Smooth muscle cell of the brain vasculature (primary cell): ENCODE measurements at regions not wholly inside any gene's neighbourhood (a gene's known extent, or its start where the extent isn't known, plus 50 kb on each side); places are given as distances from the start of the nearest gene placed in this dataset.

ENCODE experiments used
- DNase-seq: peaks from one replicate; pipeline ENCODE4 v3.0.0-alpha.2; 2012; ENCODE audit warnings: low read depth, low spot score

DNA sequence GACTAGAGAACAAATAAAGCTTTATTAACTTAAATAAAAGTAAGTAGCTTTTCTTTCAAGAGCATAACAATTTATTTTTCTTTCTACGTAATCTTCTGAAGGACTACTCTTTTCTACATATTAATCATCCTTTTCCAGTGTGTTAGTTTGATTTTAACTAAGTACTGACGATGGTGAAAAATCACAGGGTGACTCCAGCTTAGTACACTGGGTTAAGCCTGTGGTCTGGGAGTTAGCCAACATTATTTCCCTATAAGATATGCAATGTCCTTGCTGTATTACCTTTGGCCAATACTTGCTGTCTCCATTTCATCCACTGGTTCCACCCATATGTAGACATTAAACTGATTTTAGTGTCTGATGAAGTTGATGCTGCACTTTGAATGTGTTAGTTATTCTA, 508.6 kb upstream of the SUCLG2 start:
- no peak for DNase-seq

GRCh38 chr3:68162644-68163043, 508.2 kb upstream of the SUCLG2 start:
- no peak for DNase-seq

- no peak for DNase-seq
Observed at GRCh38 chr3:68151359-68151758, 496.9 kb upstream of the SUCLG2 start.

GRCh38 chr3:68148447-68148846, 494.0 kb upstream of the SUCLG2 start:
- no peak for DNase-seq

DNA sequence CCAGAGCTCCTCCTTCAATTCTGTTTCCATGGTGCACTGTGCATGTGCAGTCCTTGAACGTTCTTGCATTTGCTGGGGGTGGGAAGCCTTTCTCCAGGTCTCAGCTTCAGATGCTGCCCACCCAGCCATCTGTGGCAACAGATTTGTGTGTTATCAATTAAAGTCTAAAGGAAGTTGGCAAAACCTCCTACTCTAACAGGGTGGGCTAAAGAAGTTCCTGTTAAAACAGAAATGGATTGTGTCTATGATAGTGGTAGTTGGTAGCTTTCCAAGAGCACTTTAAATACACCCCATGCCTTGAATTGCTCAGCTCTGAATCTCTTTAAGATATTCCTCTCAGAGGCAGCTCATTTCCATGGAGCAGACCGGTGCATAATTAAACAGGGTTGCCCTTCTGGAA, 488.0 kb upstream of the SUCLG2 start:
- DNase-seq: no peak

GRCh38 chr3:68139897-68140296, 485.5 kb upstream of the SUCLG2 start:
- DNase-seq: no peak

- DNase-seq: no peak
Observed at GRCh38 chr3:68136411-68136810, 482.0 kb upstream of the SUCLG2 start.

DNA sequence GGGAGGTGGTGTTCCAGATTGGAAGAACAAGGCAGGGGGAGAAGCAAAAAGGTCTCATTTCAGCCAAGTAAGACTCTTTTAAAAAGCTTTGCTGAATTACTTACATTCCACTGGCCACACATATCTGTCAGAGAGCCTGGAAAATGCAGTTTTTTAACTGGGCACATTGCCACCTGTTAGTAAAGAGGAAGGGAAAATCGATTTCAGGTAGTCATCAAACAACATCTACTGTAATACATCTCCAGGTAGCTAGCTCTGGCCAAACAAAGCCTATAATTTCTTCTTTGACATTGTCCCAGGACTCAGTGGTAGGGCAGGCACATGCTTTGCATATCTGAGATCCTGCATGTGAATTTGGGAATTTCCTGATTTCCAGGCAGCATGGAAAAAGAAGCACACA, 480.7 kb upstream of the SUCLG2 start:
- DNase-seq: no peak

- DNase-seq: no peak
Observed at GRCh38 chr3:68129065-68129464, 474.7 kb upstream of the SUCLG2 start.

GRCh38 chr3:68123231-68123630, 468.8 kb upstream of the SUCLG2 start:
- DNase-seq: no peak

DNA sequence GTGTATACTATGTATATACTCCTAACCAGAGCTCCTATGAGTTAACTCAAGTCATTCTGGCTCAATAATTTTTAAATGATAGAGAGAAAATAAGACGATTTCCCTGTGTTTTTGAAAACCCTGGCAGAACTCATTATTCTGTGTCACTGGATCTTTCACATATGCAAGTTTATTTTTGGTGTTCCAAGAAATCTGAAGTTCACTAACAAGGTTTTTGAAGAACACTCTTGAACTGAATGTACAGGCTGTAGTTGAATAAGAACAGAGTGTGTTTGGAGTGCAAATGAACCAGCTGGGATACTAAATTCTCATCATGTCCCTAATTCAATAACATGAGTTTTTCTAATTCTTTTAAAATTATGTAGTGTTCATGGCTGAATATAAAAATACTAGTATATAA, 466.9 kb upstream of the SUCLG2 start:
- no peak for DNase-seq

GRCh38 chr3:68116580-68116979, 462.2 kb upstream of the SUCLG2 start:
- DNase-seq: no peak

- no peak for DNase-seq
Observed at GRCh38 chr3:68103811-68104210, 449.4 kb upstream of the SUCLG2 start.

- no peak for DNase-seq
Observed at GRCh38 chr3:68090571-68090970, 436.2 kb upstream of the SUCLG2 start.

DNA sequence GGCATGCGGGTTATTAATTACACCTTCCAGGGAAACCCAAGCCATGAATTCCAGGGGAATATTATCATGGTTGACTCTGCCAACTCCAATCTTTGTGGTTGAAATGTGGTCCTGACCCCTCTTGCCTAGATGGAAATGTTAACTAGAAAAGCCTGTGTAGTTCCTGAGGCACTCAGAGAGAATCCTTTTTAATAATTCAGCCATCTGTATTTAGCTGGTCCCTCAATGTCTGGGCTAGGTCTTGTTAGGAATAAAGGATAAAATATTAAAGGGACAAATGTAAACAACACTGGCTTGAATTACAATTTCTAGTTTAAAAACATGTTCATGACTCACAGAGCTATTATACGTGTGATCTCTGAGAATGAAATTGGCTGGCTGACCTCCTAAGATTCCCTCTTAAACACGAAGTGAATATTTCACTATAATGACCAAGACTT, 435.2 kb upstream of the SUCLG2 start:
- DNase-seq: no peak

DNA sequence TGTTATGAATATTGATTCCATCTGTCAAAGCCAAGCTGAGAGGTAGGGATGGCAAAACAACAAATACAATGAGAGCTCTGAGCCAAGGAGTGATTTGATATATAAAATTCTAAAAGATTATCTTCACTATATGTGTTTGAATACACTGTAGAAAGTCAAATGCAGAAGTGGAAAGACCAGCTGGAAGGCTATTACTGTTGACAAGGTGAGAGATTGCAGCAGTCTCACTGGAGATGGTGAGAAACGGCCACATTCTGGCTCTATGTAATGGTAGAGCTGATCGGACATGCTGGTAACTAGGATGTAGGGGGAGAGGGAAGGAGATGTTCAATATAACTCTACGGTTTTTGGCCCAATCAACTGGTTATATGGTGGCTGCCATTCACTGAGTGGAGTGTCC, 434.2 kb upstream of the SUCLG2 start:
- DNase-seq: no peak

- DNase-seq: no peak
Observed at GRCh38 chr3:68088216-68088615, 433.8 kb upstream of the SUCLG2 start.

DNA sequence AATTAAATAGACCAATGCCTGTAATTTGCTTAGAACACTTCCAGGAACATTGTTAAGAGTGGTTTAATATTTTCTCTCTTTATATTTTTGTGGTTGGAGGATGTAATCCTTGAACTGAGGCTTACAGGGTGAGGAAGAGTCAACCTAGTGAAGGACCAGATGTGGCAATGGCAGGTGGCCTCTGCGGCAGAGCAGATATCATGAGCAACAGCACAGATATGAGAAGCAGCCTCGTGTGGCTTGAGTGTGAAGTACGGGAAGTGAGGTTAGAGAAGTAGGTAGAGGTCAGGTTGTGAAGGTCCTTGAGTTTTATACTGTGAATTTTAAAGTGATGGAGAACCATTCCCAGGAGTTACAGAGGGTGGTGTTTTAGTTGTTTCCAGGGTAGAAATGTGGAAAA, 417.6 kb upstream of the SUCLG2 start:
- DNase-seq: no peak

- DNase-seq: no peak
Observed at GRCh38 chr3:68070186-68070585, 415.8 kb upstream of the SUCLG2 start.

DNA sequence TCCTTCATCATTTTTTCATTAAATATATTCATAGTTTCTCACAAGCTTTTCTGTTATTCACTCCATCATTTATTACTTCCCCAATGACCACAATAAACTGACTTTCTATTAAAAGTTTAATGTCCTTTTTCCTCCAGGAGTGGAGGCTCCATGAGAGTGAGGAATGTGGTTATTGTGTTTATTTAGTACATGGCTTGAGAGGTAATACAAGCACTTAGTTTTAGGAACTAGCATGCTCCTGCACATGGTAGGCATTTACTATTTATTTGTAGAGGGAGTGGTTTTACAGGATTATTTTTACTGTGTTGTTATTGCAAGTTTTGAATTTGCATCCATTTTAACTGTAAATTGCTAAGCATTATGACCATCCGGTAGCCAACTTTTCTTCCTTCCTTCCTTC, 412.9 kb upstream of the SUCLG2 start:
- no peak for DNase-seq

DNA sequence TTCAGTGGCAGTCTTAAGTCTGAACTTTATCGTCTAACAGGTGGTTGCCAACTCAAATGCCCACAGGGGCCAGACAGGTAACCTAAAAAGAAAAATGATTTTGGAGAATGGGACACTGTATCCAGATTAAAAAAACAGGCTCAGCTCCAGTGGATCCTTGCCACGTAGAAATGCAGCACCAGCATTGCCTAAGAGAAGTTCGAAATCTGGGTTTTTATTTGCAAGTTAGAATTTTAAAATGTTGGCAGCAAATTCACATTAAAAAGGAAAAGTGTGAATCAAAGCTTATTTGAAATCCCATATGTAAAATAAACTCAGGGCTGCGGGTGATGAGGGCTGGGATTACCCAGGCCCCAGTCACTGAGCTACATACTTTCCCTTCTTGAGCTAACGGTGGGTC, 408.5 kb upstream of the SUCLG2 start:
- no peak for DNase-seq

DNA sequence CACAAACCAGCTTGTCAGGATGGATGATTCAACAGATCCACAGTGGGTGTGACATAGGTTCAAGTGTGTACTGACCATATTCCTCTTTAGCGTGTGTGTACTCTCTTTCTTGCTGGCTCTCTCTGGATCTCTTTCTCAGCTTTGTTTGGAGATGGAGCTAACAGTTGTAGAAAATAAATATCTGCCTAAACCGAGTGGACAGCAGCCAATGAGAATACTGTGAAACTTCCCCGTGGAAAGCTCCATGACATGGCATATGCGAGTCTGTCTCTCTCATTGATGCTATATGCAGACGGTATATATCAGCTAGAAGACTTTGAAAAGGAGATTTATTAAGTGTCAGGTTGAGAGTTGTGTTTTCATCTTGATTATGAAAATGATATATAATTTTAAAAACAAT, 406.5 kb upstream of the SUCLG2 start:
- no peak for DNase-seq

DNA sequence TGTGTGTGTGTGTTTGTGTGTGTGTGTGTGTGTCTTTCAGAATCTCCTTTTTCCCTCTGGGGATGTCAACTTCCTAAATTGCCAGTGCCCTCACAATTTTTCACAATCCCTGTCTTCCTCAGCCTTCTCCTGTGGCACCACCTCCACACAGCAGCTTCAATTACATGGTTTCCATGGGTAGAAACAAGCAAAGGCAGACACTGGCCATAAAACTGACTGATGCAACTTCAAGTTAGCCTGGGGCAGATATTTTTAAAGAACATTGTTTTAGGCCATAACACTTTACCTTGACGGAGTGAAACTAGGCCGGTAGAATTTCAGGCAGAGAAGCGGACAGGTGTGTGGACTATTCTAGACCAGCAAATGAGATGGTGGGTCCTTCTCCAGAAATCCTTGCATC, 405.8 kb upstream of the SUCLG2 start:
- DNase-seq: no peak

GRCh38 chr3:68059628-68060152, 405.3 kb upstream of the SUCLG2 start:
- DNase-seq: no peak
